PC-3 (cell line): ENCODE measurements at regions not wholly inside any gene's neighbourhood (a gene's known extent, or its start where the extent isn't known, plus 50 kb on each side); places are given as distances from the start of the nearest gene placed in this dataset.

ENCODE experiments used
- ATAC-seq: fragments of 200-7000 bp; cut with Tn5 transposase; 2 replicates; pipeline ENCODE4 v1.9.1; 2020; ENCODE audit warnings: mild to moderate bottlenecking, moderate library complexity
- BruUV-seq: library from RNA; stranded (reverse); fragments of 400-500 nt; replicated peaks from 2 replicates; lab custom pipeline; 2021; lab: Mats Ljungman, UMichigan
- CTCF ChIA-PET: fragments of 300-600 bp; sonication (Branson Sonifier 250); formaldehyde crosslinking; loops from one replicate; lab custom pipeline; 2022; ENCODE audit warnings: antibody characterized with exemption; lab: Charles Lee
- POLR2A ChIA-PET: fragments of 300-600 bp; sonication (Branson Sonifier 250); formaldehyde crosslinking; loops from one replicate; lab custom pipeline; 2022; ENCODE audit warnings: antibody characterized with exemption; ENCODE audit not compliant: unreplicated experiment; lab: Charles Lee
- DNase-seq: peaks from one replicate; pipeline ENCODE4 v3.0.0-alpha.2; 2015
- H2AFZ ChIP-seq: fragments of 300-600 bp; sonication (generic); 2 replicates; pipeline ENCODE4 v1.6.0; 2016; ENCODE audit warnings: antibody characterized with exemption, low read length
- H3F3A ChIP-seq: fragments of 300-600 bp; sonication (generic); one replicate; pipeline ENCODE4 v1.6.0; 2017; ENCODE audit warnings: antibody characterized with exemption, low read length, control low read depth, mild to moderate bottlenecking; ENCODE audit not compliant: unreplicated experiment
- H3K27ac ChIP-seq: fragments of 300-600 bp; sonication (generic); 2 replicates; pipeline ENCODE4 v1.5.1; 2016; ENCODE audit warnings: mild to moderate bottlenecking, low read length
- H3K27me3 ChIP-seq: fragments of 300-600 bp; sonication (generic); 2 replicates; pipeline ENCODE4 v1.6.1; 2016; ENCODE audit warnings: low read length, mixed read lengths
- H3K36me3 ChIP-seq: fragments of 300-600 bp; sonication (generic); 2 replicates; pipeline ENCODE4 v1.6.1; 2016; ENCODE audit warnings: low read depth, mixed run types, low read length, mixed read lengths
- H3K4me1 ChIP-seq: fragments of 300-600 bp; sonication (generic); 2 replicates; pipeline ENCODE4 v1.5.1; 2016; ENCODE audit warnings: low read length; ENCODE audit not compliant: insufficient read depth
- H3K4me2 ChIP-seq: fragments of 300-600 bp; sonication (generic); 2 replicates; pipeline ENCODE4 v1.6.0; 2016; ENCODE audit warnings: low read length
- H3K4me3 ChIP-seq: fragments of 300-600 bp; sonication (generic); 2 replicates; pipeline ENCODE4 v1.5.1; 2016; ENCODE audit warnings: mild to moderate bottlenecking, low read length, mixed read lengths
- H3K79me2 ChIP-seq: fragments of 300-600 bp; sonication (generic); 2 replicates; pipeline ENCODE4 v1.6.1; 2017; ENCODE audit warnings: low read length, mixed read lengths
- H3K9ac ChIP-seq: fragments of 300-600 bp; sonication (generic); 2 replicates; pipeline ENCODE4 v1.6.0; 2016; ENCODE audit warnings: mild to moderate bottlenecking, low read length
- H3K9me2 ChIP-seq: fragments of 300-600 bp; sonication (generic); replicated peaks from 2 replicates; pipeline ENCODE4 v1.6.1; 2016; ENCODE audit warnings: mixed run types, low read length, mixed read lengths
- H3K9me3 ChIP-seq: fragments of 300-600 bp; sonication (generic); 2 replicates; pipeline ENCODE4 v1.6.1; 2016; ENCODE audit warnings: low read length, mixed read lengths
- H4K20me1 ChIP-seq: fragments of 300-600 bp; sonication (generic); 2 replicates; pipeline ENCODE4 v1.6.1; 2016; ENCODE audit warnings: low read length, mixed read lengths
- EZH2 ChIP-seq: fragments of 300-600 bp; sonication (generic); IDR thresholded peaks from one replicate; pipeline ENCODE4 v1.6.1; 2017; ENCODE audit warnings: antibody characterized with exemption, mild to moderate bottlenecking, low read length; ENCODE audit not compliant: unreplicated experiment
- EZH2phosphoT487 ChIP-seq: fragments of 300-600 bp; sonication (generic); IDR thresholded peaks from 2 replicates; pipeline ENCODE4 v1.6.1; 2018; ENCODE audit warnings: mild to moderate bottlenecking, antibody characterized with exemption, low read length, borderline replicate concordance
- intact Hi-C: fragments of 100-400 bp; cut with micrococcal nuclease; formaldehyde crosslinking; loops from 2 replicates; pipeline ENCODE4 v1.9.0; 2023
- TF ChIP-seq, protein P1 (sequence below): fragments of 300-600 bp; sonication (generic); conservative IDR thresholded peaks from 2 replicates; pipeline ENCODE4 v1.5.1; 2017; ENCODE audit warnings: antibody characterized with exemption, low read depth, mild to moderate bottlenecking, low read length

DNA sequence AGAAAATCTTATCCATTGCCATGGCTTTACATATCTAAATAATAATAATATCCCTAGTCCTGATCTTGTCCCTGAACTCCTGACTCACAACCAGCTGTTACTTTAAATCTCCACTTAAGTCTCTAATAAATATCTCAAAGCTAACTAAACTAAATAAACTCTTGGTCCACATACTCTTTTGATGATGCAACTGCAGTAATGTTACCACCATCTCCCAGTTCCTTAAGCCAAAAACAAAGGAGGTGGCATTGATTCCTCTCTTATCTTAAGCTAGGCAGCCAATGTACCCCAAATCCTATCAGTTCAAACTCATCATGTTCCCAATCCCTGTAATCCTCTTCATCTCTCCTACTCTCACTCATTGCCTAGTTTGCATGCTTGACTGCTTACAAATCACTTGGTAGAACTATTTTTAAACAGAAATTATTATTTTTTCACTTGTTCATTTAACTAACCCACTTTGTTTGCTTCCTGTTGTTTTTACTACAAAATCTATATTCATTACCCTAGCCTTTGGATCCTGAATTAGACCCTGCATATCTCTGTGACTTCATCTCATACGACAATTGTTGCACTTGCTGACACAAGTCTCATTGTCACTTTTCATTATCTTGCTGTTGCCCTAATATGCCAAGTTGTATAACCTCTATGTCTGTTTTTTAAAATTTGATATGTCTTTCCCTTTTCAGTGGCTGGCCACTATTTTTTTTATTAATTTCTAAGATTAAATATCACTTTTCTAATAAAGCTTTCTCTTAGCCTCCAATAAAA lies 462.2 kb downstream of the ZPLD1 start:
- Histone ChIP-seq H3K4me1 (no peaks in the 10 kb centered on the region), H3K4me2 (no peak overlapping the region), H3K36me3 (no peaks in the 10 kb centered on the region), H3K9me2 (no peaks in the 10 kb centered on the region), H3K4me3 (no peak overlapping the region), H3K9me3 (no peaks in the 10 kb centered on the region), H3F3A (no peaks in the 10 kb centered on the region), H4K20me1 (no peaks in the 10 kb centered on the region), H3K9ac (no peak overlapping the region), H3K79me2 (no peaks in the 10 kb centered on the region), H3K27ac (no peak overlapping the region), H2AFZ (no peak overlapping the region), H3K27me3 (peaks cover 6% of the 10 kb centered on the region; the same call in 1 of the 2 replicates)
- intact Hi-C loops, result no loop called here
- no peak for TF ChIP-seq EZH2
- TF ChIP-seq EZH2phosphoT487, result no peak
- TF ChIP-seq, protein P1, sequence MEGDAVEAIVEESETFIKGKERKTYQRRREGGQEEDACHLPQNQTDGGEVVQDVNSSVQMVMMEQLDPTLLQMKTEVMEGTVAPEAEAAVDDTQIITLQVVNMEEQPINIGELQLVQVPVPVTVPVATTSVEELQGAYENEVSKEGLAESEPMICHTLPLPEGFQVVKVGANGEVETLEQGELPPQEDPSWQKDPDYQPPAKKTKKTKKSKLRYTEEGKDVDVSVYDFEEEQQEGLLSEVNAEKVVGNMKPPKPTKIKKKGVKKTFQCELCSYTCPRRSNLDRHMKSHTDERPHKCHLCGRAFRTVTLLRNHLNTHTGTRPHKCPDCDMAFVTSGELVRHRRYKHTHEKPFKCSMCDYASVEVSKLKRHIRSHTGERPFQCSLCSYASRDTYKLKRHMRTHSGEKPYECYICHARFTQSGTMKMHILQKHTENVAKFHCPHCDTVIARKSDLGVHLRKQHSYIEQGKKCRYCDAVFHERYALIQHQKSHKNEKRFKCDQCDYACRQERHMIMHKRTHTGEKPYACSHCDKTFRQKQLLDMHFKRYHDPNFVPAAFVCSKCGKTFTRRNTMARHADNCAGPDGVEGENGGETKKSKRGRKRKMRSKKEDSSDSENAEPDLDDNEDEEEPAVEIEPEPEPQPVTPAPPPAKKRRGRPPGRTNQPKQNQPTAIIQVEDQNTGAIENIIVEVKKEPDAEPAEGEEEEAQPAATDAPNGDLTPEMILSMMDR, result no peak
- CTCF ChIA-PET, result no interaction called here
- DNase-seq, result no peak
- POLR2A ChIA-PET, result interaction anchor here (0.6 kb wide), 1 partner anchor 264 kb away, joined by 3 read pairs; no protein-coding TSS in a partner anchor
- no peak for ATAC-seq
- no TSS peak for BruUV-seq

DNA sequence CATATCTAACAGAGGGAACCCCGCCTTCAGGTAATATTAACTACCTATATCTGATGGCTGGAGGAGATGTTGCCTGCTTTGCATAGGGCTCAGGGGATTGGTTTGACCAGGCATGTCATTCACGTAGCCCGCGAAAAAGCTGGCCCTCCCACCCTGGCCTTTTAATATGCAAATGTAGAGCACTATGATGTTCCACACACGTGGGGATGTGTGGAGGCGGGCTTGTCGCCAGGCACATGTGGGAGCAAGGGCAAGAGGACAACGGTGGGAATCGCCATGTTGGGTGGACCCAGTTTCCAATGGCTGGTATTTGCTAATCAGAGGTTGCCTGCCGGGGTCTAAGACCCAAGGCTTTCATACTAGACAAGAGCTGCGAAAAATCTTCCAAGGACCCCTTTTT lies 469.8 kb downstream of the ZPLD1 start:
- ATAC-seq (no peak), DNase-seq (no peak)
- Histone ChIP-seq H3K9me3 (no peaks in the 10 kb centered on the region), H3K36me3 (no peaks in the 10 kb centered on the region), H4K20me1 (no peaks in the 10 kb centered on the region), H3K4me2 (no peak overlapping the region), H3K4me3 (no peak overlapping the region), H3K9me2 (no peaks in the 10 kb centered on the region), H3K9ac (no peak overlapping the region), H3K4me1 (no peaks in the 10 kb centered on the region), H3F3A (no peaks in the 10 kb centered on the region), H3K27me3 (peaks cover 15% of the 10 kb centered on the region; the same call in 1 of the 2 replicates), H3K27ac (no peak overlapping the region), H2AFZ (no peak overlapping the region), H3K79me2 (no peaks in the 10 kb centered on the region)
- ChIA-PET CTCF (no interaction called here), POLR2A (no interaction called here)
- intact Hi-C loops, result no loop called here
- TF ChIP-seq, protein P1, result no peak
- no peak for TF ChIP-seq EZH2phosphoT487
- TF ChIP-seq EZH2, result no peak
- BruUV-seq, result no TSS peak

DNA sequence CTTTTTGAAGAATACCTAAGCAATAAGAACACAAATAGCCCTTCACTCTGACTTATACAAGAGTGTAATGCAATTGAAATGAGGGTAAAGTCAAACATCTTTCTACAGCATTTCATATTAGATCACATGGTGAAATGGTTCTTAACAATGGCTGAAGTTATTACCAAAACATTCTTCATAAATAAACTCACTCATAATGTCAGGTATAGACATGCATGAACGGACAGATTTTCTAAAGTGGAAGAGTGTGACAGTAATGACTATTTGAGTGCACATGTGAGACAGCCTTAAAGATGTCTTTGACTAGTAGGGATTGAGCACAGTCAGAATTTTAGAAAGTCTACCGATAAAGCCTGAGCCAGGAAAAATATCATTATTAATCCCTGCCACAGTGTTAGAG lies 471.0 kb downstream of the ZPLD1 start:
- H2AFZ ChIP-seq, result no peak overlapping the region
- no peaks in the 10 kb centered on the region for H3K9me3 ChIP-seq
- H3K9ac ChIP-seq, result no peak overlapping the region
- TF ChIP-seq, protein P1, result no peak
- TF ChIP-seq EZH2phosphoT487, result no peak
- TF ChIP-seq EZH2, result no peak
- H4K20me1 ChIP-seq, result no peaks in the 10 kb centered on the region
- ChIA-PET CTCF (no interaction called here), POLR2A (no interaction called here)
- intact Hi-C loops, result no loop called here
- no peaks in the 10 kb centered on the region for H3K79me2 ChIP-seq
- H3K4me1 ChIP-seq, result no peaks in the 10 kb centered on the region
- ATAC-seq (no peak), DNase-seq (no peak)
- H3F3A ChIP-seq, result no peaks in the 10 kb centered on the region
- H3K36me3 ChIP-seq, result no peaks in the 10 kb centered on the region
- H3K9me2 ChIP-seq, result no peaks in the 10 kb centered on the region
- H3K27ac ChIP-seq, result no peak overlapping the region
- no TSS peak for BruUV-seq
- peaks cover 15% of the 10 kb centered on the region; the same call in 1 of the 2 replicates for H3K27me3 ChIP-seq
- H3K4me3 ChIP-seq, result no peak overlapping the region
- no peak overlapping the region for H3K4me2 ChIP-seq
